HG03045 (cell line): ENCODE measurements at regions not wholly inside any gene's neighbourhood (a gene's known extent, or its start where the extent isn't known, plus 50 kb on each side); places are given as distances from the start of the nearest gene placed in this dataset.

Experiments used
- ATAC-seq: cut with Tn5 transposase; IDR thresholded peaks from one replicate; pipeline ENCODE4 v1.9.1; 2021; ENCODE audit warnings: mild to moderate bottlenecking, moderate library complexity; ENCODE audit not compliant: unreplicated experiment

- no peak for ATAC-seq
Observed at GRCh38 chr11:15793043-15793996, 563.0 kb downstream of the SOX6 start.

- ATAC-seq = no peak
Observed at GRCh38 chr11:15794361-15795150, 561.8 kb downstream of the SOX6 start.

GRCh38 chr11:15795378-15795777, 561.0 kb downstream of the SOX6 start:
- ATAC-seq = no peak

- ATAC-seq = no peak
Observed at GRCh38 chr11:15800111-15800800, 556.1 kb downstream of the SOX6 start.

- no peak for ATAC-seq
Observed at GRCh38 chr11:15801126-15801525, 555.2 kb downstream of the SOX6 start.

GRCh38 chr11:15801616-15802015, 554.7 kb downstream of the SOX6 start:
- no peak for ATAC-seq

GRCh38 chr11:15805726-15806125, 550.6 kb downstream of the SOX6 start:
- ATAC-seq = no peak

- no peak for ATAC-seq
Observed at GRCh38 chr11:15806217-15806616, 550.1 kb downstream of the SOX6 start.

GRCh38 chr11:15807827-15808226, 548.5 kb downstream of the SOX6 start:
- no peak for ATAC-seq

GRCh38 chr11:15810082-15810481, 546.3 kb downstream of the SOX6 start:
- ATAC-seq = no peak

GRCh38 chr11:15810525-15810924, 545.8 kb downstream of the SOX6 start:
- ATAC-seq = no peak

- ATAC-seq = no peak
Observed at GRCh38 chr11:15815246-15816195, 540.8 kb downstream of the SOX6 start.

GRCh38 chr11:15816260-15816871, 540.0 kb downstream of the SOX6 start:
- no peak for ATAC-seq

- no peak for ATAC-seq
Observed at GRCh38 chr11:15817001-15817400, 539.3 kb downstream of the SOX6 start.

GRCh38 chr11:15818132-15818842, 538.1 kb downstream of the SOX6 start:
- ATAC-seq = no peak

GRCh38 chr11:15819679-15820286, 536.6 kb downstream of the SOX6 start:
- ATAC-seq = peak; percentile 76

GRCh38 chr11:15821451-15821850, 534.9 kb downstream of the SOX6 start:
- no peak for ATAC-seq

- no peak for ATAC-seq
Observed at GRCh38 chr11:15824060-15824459, 532.3 kb downstream of the SOX6 start.
